KMS-11 (cell line): ENCODE measurements at regions not wholly inside any gene's neighbourhood (a gene's known extent, or its start where the extent isn't known, plus 50 kb on each side); places are given as distances from the start of the nearest gene placed in this dataset.

Experiments used
- H2AFZ ChIP-seq: fragments of 200-600 bp; sonication (generic); 2 replicates; pipeline ENCODE4 v1.6.1; 2016; ENCODE audit warnings: antibody characterized with exemption, mixed run types, low read depth
- H3K27ac ChIP-seq: fragments of 200-600 bp; sonication (generic); 2 replicates; pipeline ENCODE4 v1.6.1; 2016; ENCODE audit warnings: mild to moderate bottlenecking, mixed run types
- H3K27me3 ChIP-seq: fragments of 200-600 bp; sonication (generic); 2 replicates; pipeline ENCODE4 v1.6.1; 2017; ENCODE audit warnings: mild to moderate bottlenecking, low read depth, mixed run types, moderate library complexity; ENCODE audit not compliant: insufficient read depth
- H3K36me3 ChIP-seq: fragments of 200-600 bp; sonication (generic); 2 replicates; pipeline ENCODE4 v1.6.1; 2017; ENCODE audit warnings: mild to moderate bottlenecking, mixed run types; ENCODE audit not compliant: insufficient read depth
- H3K4me1 ChIP-seq: fragments of 200-600 bp; sonication (generic); 2 replicates; pipeline ENCODE4 v1.6.1; 2016; ENCODE audit warnings: mild to moderate bottlenecking, low read depth, mixed run types; ENCODE audit not compliant: poor library complexity, severe bottlenecking
- H3K4me2 ChIP-seq: fragments of 200-600 bp; sonication (generic); 2 replicates; pipeline ENCODE4 v1.7.0; 2016; ENCODE audit warnings: mild to moderate bottlenecking, mixed run types
- H3K4me3 ChIP-seq: fragments of 200-600 bp; sonication (generic); IDR thresholded peaks from 2 replicates; pipeline ENCODE4 v1.6.1; 2017; ENCODE audit warnings: low read depth, low read length, mixed read lengths; ENCODE audit not compliant: insufficient read depth
- H3K79me2 ChIP-seq: fragments of 200-600 bp; sonication (generic); 2 replicates; pipeline ENCODE4 v1.6.1; 2016; ENCODE audit warnings: low read depth, mixed run types; ENCODE audit not compliant: insufficient read depth
- H3K9ac ChIP-seq: fragments of 200-600 bp; sonication (generic); 2 replicates; pipeline ENCODE4 v1.6.1; 2016; ENCODE audit warnings: mild to moderate bottlenecking, mixed run types
- H4K20me1 ChIP-seq: fragments of 200-600 bp; sonication (generic); 2 replicates; pipeline ENCODE4 v1.6.1; 2016; ENCODE audit warnings: mild to moderate bottlenecking, mixed run types; ENCODE audit not compliant: insufficient read depth
- CTCF ChIP-seq: fragments of 200-600 bp; sonication (generic); conservative IDR thresholded peaks from 2 replicates; pipeline ENCODE4 v1.6.1; 2017; ENCODE audit warnings: low read depth, mild to moderate bottlenecking, antibody characterized with exemption, low read length, moderate library complexity, mixed read lengths

- Histone ChIP-seq H2AFZ (no peak overlapping the region), H3K4me1 (no peaks in the 10 kb centered on the region), H3K4me3 (no peak overlapping the region), H4K20me1 (no peaks in the 10 kb centered on the region), H3K27ac (no peak overlapping the region), H3K79me2 (no peaks in the 10 kb centered on the region), H3K4me2 (no peak overlapping the region), H3K27me3 (no peaks in the 10 kb centered on the region), H3K9ac (no peak overlapping the region), H3K36me3 (no peaks in the 10 kb centered on the region)
- TF ChIP-seq CTCF, result no peak
Measured at GRCh38 chr1:195236991-195237889, 1371.0 kb downstream of the KCNT2 start.

DNA sequence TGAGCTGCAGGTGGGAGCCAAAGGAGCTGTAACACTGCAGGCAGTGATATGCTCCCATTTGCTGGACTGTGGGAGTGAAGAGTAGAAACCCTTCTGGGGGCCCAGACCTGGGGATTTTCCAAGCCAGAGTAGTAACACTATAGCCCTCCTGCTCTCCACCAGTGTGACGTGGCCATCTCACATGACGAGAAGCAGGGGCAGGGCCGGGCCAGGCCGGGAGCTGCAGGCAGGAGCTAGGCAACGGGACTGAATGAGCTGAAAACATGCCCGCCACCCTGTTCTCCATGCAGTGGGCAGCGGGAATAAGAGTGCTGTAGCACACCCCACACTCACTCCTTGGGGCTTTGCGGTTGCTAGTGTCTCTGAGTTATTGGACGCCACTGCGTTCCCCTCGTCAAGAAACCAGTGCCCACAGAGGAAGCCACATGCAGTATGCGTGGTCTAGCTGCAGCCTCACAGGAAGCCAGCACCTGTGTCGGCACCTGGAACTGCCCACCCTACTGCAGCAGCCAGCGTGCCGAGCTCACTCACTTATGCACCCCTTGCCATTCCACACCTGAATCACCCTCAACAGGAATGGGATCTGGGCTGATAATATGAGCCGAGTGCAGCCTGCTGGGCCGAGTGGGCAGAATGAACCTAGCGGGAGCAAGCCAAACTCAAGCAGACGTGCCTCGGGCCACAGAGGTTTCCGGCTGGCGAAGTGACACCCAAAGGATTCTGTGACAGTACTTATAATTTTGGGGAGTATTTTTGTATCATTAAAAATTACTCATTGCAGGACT is 1389.6 kb downstream of the KCNT2 start:
- Histone ChIP-seq H3K27me3 (no peaks in the 10 kb centered on the region), H3K4me3 (no peak overlapping the region), H4K20me1 (no peaks in the 10 kb centered on the region), H3K36me3 (no peaks in the 10 kb centered on the region), H3K4me1 (no peaks in the 10 kb centered on the region), H3K79me2 (no peaks in the 10 kb centered on the region), H3K9ac (no peak overlapping the region), H3K27ac (no peak overlapping the region), H2AFZ (no peak overlapping the region), H3K4me2 (no peak overlapping the region)
- TF ChIP-seq CTCF, result no peak

- Histone ChIP-seq H3K9ac (no peak overlapping the region), H2AFZ (no peak overlapping the region), H3K27me3 (peaks cover 11% of the 10 kb centered on the region), H3K4me2 (no peak overlapping the region), H4K20me1 (no peaks in the 10 kb centered on the region), H3K4me1 (peaks cover 10% of the 10 kb centered on the region), H3K27ac (no peak overlapping the region), H3K4me3 (no peak overlapping the region), H3K79me2 (no peaks in the 10 kb centered on the region), H3K36me3 (no peaks in the 10 kb centered on the region; the same call in 1 of the 2 replicates)
- TF ChIP-seq CTCF, result no peak
Measured at GRCh38 chr1:195202241-195202640, 1406.0 kb downstream of the KCNT2 start.

DNA sequence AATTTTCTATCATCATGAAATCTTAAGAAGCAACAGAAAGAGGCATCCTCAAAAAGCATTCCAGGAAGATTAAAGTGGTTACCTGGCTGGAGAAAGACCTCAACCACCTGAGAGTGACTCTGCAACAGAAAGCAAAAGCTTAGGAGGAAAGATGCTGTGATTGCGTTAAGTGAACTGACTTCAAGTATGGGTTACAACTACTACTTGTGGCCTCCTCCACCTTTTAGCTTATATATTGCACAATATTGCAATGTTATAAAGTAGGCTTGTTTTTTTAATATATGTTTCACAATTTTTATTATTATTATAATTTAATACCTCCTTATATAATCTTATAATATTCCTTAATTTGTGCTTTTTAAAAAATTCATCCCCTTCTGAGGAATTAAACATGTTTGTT is 1407.5 kb downstream of the KCNT2 start:
- Histone ChIP-seq H3K27me3 (peaks cover 18% of the 10 kb centered on the region), H2AFZ (no peak overlapping the region), H3K9ac (no peak overlapping the region), H3K36me3 (no peaks in the 10 kb centered on the region; the same call in 1 of the 2 replicates), H3K79me2 (no peaks in the 10 kb centered on the region), H3K4me1 (peaks cover 18% of the 10 kb centered on the region), H4K20me1 (no peaks in the 10 kb centered on the region), H3K27ac (no peak overlapping the region), H3K4me3 (no peak overlapping the region), H3K4me2 (no peak overlapping the region)
- TF ChIP-seq CTCF, result no peak
